ENCODE measurements at regions not wholly inside any gene's neighbourhood (a gene's known extent, or its start where the extent isn't known, plus 50 kb on each side); places are given as distances from the start of the nearest gene placed in this dataset.

DNA sequence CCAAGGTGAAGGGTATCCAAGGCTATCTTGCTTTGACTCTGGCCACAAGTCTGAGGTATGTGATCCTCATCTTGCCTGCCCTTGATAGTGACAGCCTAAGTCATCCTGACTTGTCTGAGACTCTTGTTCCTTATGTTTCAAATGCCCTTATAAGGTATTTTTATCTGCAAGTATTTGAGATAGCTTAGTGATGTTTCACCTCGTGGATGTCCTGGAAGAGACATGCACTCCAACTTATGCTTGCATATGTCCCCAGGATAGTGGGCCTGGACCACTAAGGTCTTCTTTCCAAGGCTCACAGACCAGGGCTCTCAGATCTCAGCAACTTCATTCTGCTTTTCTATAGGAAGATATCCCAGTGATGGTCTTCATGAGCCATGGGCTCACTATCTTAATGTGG is 120.5 kb upstream of the WDR1 start (continued):
- TF ChIP-seq, protein P1, sequence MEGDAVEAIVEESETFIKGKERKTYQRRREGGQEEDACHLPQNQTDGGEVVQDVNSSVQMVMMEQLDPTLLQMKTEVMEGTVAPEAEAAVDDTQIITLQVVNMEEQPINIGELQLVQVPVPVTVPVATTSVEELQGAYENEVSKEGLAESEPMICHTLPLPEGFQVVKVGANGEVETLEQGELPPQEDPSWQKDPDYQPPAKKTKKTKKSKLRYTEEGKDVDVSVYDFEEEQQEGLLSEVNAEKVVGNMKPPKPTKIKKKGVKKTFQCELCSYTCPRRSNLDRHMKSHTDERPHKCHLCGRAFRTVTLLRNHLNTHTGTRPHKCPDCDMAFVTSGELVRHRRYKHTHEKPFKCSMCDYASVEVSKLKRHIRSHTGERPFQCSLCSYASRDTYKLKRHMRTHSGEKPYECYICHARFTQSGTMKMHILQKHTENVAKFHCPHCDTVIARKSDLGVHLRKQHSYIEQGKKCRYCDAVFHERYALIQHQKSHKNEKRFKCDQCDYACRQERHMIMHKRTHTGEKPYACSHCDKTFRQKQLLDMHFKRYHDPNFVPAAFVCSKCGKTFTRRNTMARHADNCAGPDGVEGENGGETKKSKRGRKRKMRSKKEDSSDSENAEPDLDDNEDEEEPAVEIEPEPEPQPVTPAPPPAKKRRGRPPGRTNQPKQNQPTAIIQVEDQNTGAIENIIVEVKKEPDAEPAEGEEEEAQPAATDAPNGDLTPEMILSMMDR (conservative IDR thresholded peaks at IDR 0.05; ENCODE audit: low read depth in 2 of 2): no peak
- TF ChIP-seq ZNF114 (CRISPR knock-in tag; IDR thresholded peaks at IDR 0.05): no peak

DNA sequence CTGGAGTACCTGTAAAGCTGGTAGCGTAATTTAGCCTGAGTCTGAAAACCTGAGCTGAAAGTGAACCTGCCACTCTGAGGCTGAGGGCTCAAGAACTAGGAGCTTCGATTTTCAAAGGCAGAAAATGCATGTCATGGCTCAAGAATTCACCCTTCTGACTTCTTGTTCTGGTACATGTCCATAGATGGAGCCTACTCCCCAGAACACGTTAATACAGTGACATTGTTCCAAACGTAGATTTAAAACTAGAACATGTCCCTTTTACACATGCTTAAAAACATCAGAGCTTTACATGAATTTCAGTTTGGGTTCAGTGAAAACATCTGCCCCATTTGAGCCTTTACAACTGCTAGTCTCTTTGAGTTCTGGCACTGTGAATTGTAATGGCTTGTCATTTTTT is 115.5 kb upstream of the WDR1 start:
- no peak overlapping the region for H3K27ac Mint-ChIP-seq
- H3K36me3 ChIP-seq (ENCODE audit: insufficient read depth): no peaks in the 10 kb centered on the region

More for the DNA sequence above, 115.5 kb upstream of the WDR1 start:
- Mint-ChIP-seq H3K36me3 (ENCODE audit: low read depth) (no peaks in the 10 kb centered on the region), H3K9me3 (no peaks in the 10 kb centered on the region), H3K27me3 (ENCODE audit: insufficient read depth, low read depth, poor library complexity) (peaks cover 2% of the 10 kb centered on the region), H3K4me1 (no peaks in the 10 kb centered on the region), H3K4me3 (no peak overlapping the region)
- Histone ChIP-seq H3F3A (replicated peaks; ENCODE audit: low read depth) (no peaks in the 10 kb centered on the region), H3K27ac (ENCODE audit: low read depth) (no peak overlapping the region), H2AFZ (no peak overlapping the region), H3K27me3 (ENCODE audit: insufficient read depth) (no peaks in the 10 kb centered on the region), H4K20me1 (replicated peaks; ENCODE audit: insufficient read depth) (no peaks in the 10 kb centered on the region), H3K9me2 (ENCODE audit: insufficient read depth) (peaks cover 5% of the 10 kb centered on the region; the same call in 1 of the 2 replicates), H3K4me1 (ENCODE audit: insufficient read depth) (no peaks in the 10 kb centered on the region), H3K4me2 (no peak overlapping the region), H3K4me3 (no peak overlapping the region), H3K79me2 (replicated peaks; ENCODE audit: insufficient read depth) (no peaks in the 10 kb centered on the region)
- DNase-seq (ENCODE audit: low spot score) (no peak), ATAC-seq (no peak)
- TF ChIP-seq, protein P2, sequence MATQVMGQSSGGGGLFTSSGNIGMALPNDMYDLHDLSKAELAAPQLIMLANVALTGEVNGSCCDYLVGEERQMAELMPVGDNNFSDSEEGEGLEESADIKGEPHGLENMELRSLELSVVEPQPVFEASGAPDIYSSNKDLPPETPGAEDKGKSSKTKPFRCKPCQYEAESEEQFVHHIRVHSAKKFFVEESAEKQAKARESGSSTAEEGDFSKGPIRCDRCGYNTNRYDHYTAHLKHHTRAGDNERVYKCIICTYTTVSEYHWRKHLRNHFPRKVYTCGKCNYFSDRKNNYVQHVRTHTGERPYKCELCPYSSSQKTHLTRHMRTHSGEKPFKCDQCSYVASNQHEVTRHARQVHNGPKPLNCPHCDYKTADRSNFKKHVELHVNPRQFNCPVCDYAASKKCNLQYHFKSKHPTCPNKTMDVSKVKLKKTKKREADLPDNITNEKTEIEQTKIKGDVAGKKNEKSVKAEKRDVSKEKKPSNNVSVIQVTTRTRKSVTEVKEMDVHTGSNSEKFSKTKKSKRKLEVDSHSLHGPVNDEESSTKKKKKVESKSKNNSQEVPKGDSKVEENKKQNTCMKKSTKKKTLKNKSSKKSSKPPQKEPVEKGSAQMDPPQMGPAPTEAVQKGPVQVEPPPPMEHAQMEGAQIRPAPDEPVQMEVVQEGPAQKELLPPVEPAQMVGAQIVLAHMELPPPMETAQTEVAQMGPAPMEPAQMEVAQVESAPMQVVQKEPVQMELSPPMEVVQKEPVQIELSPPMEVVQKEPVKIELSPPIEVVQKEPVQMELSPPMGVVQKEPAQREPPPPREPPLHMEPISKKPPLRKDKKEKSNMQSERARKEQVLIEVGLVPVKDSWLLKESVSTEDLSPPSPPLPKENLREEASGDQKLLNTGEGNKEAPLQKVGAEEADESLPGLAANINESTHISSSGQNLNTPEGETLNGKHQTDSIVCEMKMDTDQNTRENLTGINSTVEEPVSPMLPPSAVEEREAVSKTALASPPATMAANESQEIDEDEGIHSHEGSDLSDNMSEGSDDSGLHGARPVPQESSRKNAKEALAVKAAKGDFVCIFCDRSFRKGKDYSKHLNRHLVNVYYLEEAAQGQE (IDR thresholded peaks at IDR 0.05; ENCODE audit: unreplicated experiment): no peak
- TF ChIP-seq, protein P3, sequence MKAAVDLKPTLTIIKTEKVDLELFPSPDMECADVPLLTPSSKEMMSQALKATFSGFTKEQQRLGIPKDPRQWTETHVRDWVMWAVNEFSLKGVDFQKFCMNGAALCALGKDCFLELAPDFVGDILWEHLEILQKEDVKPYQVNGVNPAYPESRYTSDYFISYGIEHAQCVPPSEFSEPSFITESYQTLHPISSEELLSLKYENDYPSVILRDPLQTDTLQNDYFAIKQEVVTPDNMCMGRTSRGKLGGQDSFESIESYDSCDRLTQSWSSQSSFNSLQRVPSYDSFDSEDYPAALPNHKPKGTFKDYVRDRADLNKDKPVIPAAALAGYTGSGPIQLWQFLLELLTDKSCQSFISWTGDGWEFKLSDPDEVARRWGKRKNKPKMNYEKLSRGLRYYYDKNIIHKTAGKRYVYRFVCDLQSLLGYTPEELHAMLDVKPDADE (IDR thresholded peaks at IDR 0.05): no peak
- no peak for TF ChIP-seq NANOG (IDR thresholded peaks at IDR 0.05; ENCODE audit: borderline replicate concordance)
- TF ChIP-seq EZH2phosphoT487 (IDR thresholded peaks at IDR 0.05; ENCODE audit: unreplicated experiment): no peak
- no peak for TF ChIP-seq ZNF331 (CRISPR knock-in tag; IDR thresholded peaks at IDR 0.05; ENCODE audit: low read depth)
- TF ChIP-seq EZH2 (IDR thresholded peaks at IDR 0.05; ENCODE audit: low read depth, unreplicated experiment): no peak
- no peak for TF ChIP-seq POLR2AphosphoS5 (IDR thresholded peaks at IDR 0.05; ENCODE audit: low read depth)
- no peak for TF ChIP-seq JUNB (IDR thresholded peaks at IDR 0.05; ENCODE audit: unreplicated experiment)
- no peak for TF ChIP-seq STAT1 (IDR thresholded peaks at IDR 0.05; ENCODE audit: unreplicated experiment)
- TF ChIP-seq CREB1 (CRISPR knock-in tag; IDR thresholded peaks at IDR 0.05; ENCODE audit: low read depth): no peak

All from GM23338 (cell line).